DND-41 (cell line): ENCODE measurements at regions not wholly inside any gene's neighbourhood (a gene's known extent, or its start where the extent isn't known, plus 50 kb on each side); places are given as distances from the start of the nearest gene placed in this dataset.

ENCODE experiments used
- EZH2 ChIP-seq: IDR thresholded peaks from 3 replicates; pipeline ENCODE4 v1.6.1; 2012; ENCODE audit warnings: borderline replicate concordance, low read depth, mild to moderate bottlenecking, moderate library complexity, low read length, inconsistent platforms; ENCODE audit not compliant: severe bottlenecking
- TF ChIP-seq, protein P1 (sequence below): IDR thresholded peaks from 2 replicates; pipeline ENCODE4 v1.5.1; 2012; ENCODE audit warnings: borderline replicate concordance, low read length, moderate library complexity, mild to moderate bottlenecking; ENCODE audit not compliant: poor library complexity, severe bottlenecking; ENCODE audit errors: extremely low read depth

DNA sequence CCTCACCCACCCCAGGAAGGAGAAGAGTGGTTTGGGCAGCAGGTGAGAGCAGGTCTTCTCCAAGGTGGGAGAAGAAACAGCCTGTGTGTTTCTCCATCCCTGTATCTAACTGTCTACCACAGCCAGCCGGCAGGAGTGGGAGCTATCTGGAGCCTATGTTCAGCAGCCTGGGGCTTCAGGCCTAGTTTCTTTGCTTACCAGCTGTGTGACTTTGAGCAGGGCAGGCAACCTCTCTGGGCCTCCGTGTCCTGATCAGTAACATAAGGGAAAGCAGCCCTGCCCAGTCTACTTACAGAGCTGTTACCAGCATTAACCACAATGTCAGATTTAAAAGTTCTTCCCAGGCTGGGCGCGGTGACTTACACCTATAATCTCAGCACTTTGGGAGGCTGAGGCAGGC is 450.7 kb upstream of the ZMIZ1 start:
- TF ChIP-seq, protein P1, sequence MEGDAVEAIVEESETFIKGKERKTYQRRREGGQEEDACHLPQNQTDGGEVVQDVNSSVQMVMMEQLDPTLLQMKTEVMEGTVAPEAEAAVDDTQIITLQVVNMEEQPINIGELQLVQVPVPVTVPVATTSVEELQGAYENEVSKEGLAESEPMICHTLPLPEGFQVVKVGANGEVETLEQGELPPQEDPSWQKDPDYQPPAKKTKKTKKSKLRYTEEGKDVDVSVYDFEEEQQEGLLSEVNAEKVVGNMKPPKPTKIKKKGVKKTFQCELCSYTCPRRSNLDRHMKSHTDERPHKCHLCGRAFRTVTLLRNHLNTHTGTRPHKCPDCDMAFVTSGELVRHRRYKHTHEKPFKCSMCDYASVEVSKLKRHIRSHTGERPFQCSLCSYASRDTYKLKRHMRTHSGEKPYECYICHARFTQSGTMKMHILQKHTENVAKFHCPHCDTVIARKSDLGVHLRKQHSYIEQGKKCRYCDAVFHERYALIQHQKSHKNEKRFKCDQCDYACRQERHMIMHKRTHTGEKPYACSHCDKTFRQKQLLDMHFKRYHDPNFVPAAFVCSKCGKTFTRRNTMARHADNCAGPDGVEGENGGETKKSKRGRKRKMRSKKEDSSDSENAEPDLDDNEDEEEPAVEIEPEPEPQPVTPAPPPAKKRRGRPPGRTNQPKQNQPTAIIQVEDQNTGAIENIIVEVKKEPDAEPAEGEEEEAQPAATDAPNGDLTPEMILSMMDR = no peak
- no peak for TF ChIP-seq EZH2
